Thoracic aorta (tissue), 2 donors: ENCODE measurements at regions not wholly inside any gene's neighbourhood (a gene's known extent, or its start where the extent isn't known, plus 50 kb on each side); places are given as distances from the start of the nearest gene placed in this dataset.

Experiments
- ATAC-seq: fragments of 150-250 bp; one replicate; pipeline ENCODE4 v1.8.0; 2017; ENCODE audit warnings: low read depth; ENCODE audit not compliant: insufficient number of reproducible peaks, low FRiP score
- DNase-seq: peaks from one replicate; pipeline ENCODE4 v3.0.0-alpha.2; 2020; ENCODE audit warnings: low spot score
- H3K27ac ChIP-seq, 2 donors: fragments of 200-600 bp; sonication (generic); 1 replicate in 1 of 2; 2 replicates in 1 of 2; pipeline ENCODE4 v1.5.1; 2016; ENCODE audit warnings: mild to moderate bottlenecking in 2 of 2, moderate library complexity in 2 of 2
- H3K27me3 ChIP-seq: fragments of 200-600 bp; sonication (generic); replicated peaks from 2 replicates; pipeline ENCODE4 v1.6.0; 2016; ENCODE audit warnings: mild to moderate bottlenecking; ENCODE audit not compliant: insufficient read depth
- H3K36me3 ChIP-seq: fragments of 200-600 bp; sonication (generic); one replicate; pipeline ENCODE4 v1.5.1; 2016
- H3K4me1 ChIP-seq, 2 donors: fragments of 200-600 bp; sonication (generic); 1 replicate in 1 of 2; 2 replicates in 1 of 2; pipeline versions ENCODE4 v1.5.1 to v1.6.0; 2016; ENCODE audit warnings: low read depth in 2 of 2, mild to moderate bottlenecking in 1 of 2; ENCODE audit not compliant: control insufficient read depth in 1 of 2
- H3K4me3 ChIP-seq: fragments of 200-600 bp; sonication (generic); 2 replicates; pipeline ENCODE4 v1.5.1; 2016; ENCODE audit warnings: mild to moderate bottlenecking
- H3K9me3 ChIP-seq: fragments of 200-600 bp; sonication (generic); 2 replicates; pipeline ENCODE4 v1.5.1; 2016
- TF ChIP-seq, protein P1 (sequence below): fragments of 200-600 bp; sonication (generic); IDR thresholded peaks from one replicate; pipeline ENCODE4 v1.5.1; 2019; ENCODE audit warnings: antibody characterized with exemption

DNA sequence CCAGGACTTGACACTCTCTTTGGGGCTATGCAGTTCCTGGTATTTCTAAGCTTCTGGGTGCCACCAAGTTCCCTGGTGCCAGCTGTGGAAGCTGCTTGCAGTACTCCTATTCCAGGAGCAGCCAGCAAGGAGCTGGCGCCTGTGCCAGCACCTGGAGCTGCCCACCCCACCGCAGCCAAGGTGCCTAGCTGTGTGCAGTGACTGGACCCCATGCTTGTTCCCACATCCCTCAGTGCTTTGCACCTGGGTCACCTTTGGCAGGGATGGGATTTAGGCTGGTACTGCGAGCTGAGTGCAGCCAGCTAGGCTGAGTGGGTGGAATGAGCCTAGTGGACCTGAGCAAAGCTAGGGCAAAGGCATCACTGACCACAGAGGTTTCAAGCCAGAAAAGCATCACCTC, 1674.9 kb downstream of the HACE1 start:
- TF ChIP-seq, protein P1, sequence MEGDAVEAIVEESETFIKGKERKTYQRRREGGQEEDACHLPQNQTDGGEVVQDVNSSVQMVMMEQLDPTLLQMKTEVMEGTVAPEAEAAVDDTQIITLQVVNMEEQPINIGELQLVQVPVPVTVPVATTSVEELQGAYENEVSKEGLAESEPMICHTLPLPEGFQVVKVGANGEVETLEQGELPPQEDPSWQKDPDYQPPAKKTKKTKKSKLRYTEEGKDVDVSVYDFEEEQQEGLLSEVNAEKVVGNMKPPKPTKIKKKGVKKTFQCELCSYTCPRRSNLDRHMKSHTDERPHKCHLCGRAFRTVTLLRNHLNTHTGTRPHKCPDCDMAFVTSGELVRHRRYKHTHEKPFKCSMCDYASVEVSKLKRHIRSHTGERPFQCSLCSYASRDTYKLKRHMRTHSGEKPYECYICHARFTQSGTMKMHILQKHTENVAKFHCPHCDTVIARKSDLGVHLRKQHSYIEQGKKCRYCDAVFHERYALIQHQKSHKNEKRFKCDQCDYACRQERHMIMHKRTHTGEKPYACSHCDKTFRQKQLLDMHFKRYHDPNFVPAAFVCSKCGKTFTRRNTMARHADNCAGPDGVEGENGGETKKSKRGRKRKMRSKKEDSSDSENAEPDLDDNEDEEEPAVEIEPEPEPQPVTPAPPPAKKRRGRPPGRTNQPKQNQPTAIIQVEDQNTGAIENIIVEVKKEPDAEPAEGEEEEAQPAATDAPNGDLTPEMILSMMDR, result no peak
- Histone ChIP-seq H3K27me3 (no peaks in the 10 kb centered on the region), H3K9me3 (no peaks in the 10 kb centered on the region), H3K4me3 (no peak overlapping the region), H3K27ac (no peak overlapping the region), H3K36me3 (no peaks in the 10 kb centered on the region), H3K4me1 (no peaks in the 10 kb centered on the region)
- no peak for DNase-seq
- no peak for ATAC-seq

GRCh38 chr6:103183831-103184411, 1675.8 kb downstream of the HACE1 start:
- H3K4me3 ChIP-seq, result no peak overlapping the region
- ATAC-seq (no peak), DNase-seq (no peak)
- no peaks in the 10 kb centered on the region for H3K36me3 ChIP-seq
- no peaks in the 10 kb centered on the region for H3K9me3 ChIP-seq
- H3K27me3 ChIP-seq, result no peaks in the 10 kb centered on the region
- TF ChIP-seq, protein P1, result no peak
- no peaks in the 10 kb centered on the region for H3K4me1 ChIP-seq
- no peak overlapping the region for H3K27ac ChIP-seq

- no peak overlapping the region for H3K4me3 ChIP-seq
- H3K9me3 ChIP-seq, result no peaks in the 10 kb centered on the region
- TF ChIP-seq, protein P1, result no peak
- DNase-seq, result no peak
- no peak overlapping the region for H3K27ac ChIP-seq
- H3K36me3 ChIP-seq, result no peaks in the 10 kb centered on the region
- H3K27me3 ChIP-seq, result no peaks in the 10 kb centered on the region
- H3K4me1 ChIP-seq, result no peaks in the 10 kb centered on the region
- ATAC-seq, result no peak
Measured at GRCh38 chr6:103178193-103178592, 1681.5 kb downstream of the HACE1 start.

- H3K4me3 ChIP-seq, result no peak overlapping the region
- ATAC-seq, result no peak
Measured at GRCh38 chr6:103177791-103178190, 1681.9 kb downstream of the HACE1 start.

DNA sequence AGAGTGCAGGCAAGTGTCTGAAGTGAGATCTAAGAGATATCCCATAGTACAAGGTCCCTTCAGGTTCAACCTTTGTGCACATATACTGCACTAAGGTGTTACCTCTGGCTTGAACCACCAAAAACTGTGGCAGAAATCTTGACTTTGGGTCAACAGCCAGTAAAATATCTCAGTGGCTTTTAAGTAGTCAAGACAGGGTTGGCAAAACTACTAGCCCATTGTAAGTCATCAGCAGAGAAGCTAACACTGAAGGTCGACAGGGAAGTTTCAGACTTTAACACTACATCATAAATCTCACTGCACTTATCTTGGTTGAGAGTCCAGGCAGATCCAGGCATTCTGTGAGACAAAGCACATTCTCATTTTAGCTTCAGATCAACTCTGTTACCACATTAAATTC, 1684.7 kb downstream of the HACE1 start:
- no peaks in the 10 kb centered on the region for H3K36me3 ChIP-seq
- no peak overlapping the region for H3K4me3 ChIP-seq
- DNase-seq (no peak), ATAC-seq (no peak)
- TF ChIP-seq, protein P1, result no peak
- H3K27ac ChIP-seq, result no peak overlapping the region
- H3K9me3 ChIP-seq, result no peaks in the 10 kb centered on the region
- no peaks in the 10 kb centered on the region for H3K4me1 ChIP-seq
- H3K27me3 ChIP-seq, result no peaks in the 10 kb centered on the region

More at GRCh38 chr6:103177791-103178190, 1681.9 kb downstream of the HACE1 start:
- TF ChIP-seq, protein P1, result no peak
- Histone ChIP-seq H3K4me1 (no peaks in the 10 kb centered on the region), H3K27ac (no peak overlapping the region), H3K27me3 (no peaks in the 10 kb centered on the region), H3K9me3 (no peaks in the 10 kb centered on the region), H3K36me3 (no peaks in the 10 kb centered on the region)
- no peak for DNase-seq
